ENCODE measurements at regions not wholly inside any gene's neighbourhood (a gene's known extent, or its start where the extent isn't known, plus 50 kb on each side); places are given as distances from the start of the nearest gene placed in this dataset.

GRCh38 chr20:22394583-22394982 lies 189.8 kb downstream of the FOXA2 start:
- TF ChIP-seq CTCF (IDR thresholded peaks at IDR 0.05) (no peak), POLR2A (IDR thresholded peaks at IDR 0.05) (no peak)

All from thyroid gland (tissue), 4 donors.